Suprapubic skin (tissue), 3 donors: ENCODE measurements at regions not wholly inside any gene's neighbourhood (a gene's known extent, or its start where the extent isn't known, plus 50 kb on each side); places are given as distances from the start of the nearest gene placed in this dataset.
"Not testable (repeated sequence)": the region's sequence is repeated elsewhere in the genome, so short reads cannot be mapped to it uniquely, and the experiment has no call there.

Experiments
- EP300 ChIP-seq: sonication (generic); formaldehyde crosslinking; IDR thresholded peaks from one replicate; pipeline ENCODE4 v1.6.1; 2017; ENCODE audit warnings: antibody characterized with exemption
- POLR2A ChIP-seq, 2 donors: fragments of 450-650 bp; IDR thresholded peaks; one replicate each; pipeline ENCODE4 v1.6.1; 2017; ENCODE audit warnings: antibody characterized with exemption in 2 of 2, mild to moderate bottlenecking in 2 of 2, moderate library complexity in 2 of 2
- TF ChIP-seq, protein P1 (sequence below), 2 donors: fragments of 200-600 bp in 1 of 2; fragments of 450-650 bp in 1 of 2; sonication (generic) in 1 of 2; IDR thresholded peaks; one replicate each; pipeline ENCODE4 v1.5.1; 2016 to 2019; ENCODE audit warnings: antibody characterized with exemption in 2 of 2, mild to moderate bottlenecking in 1 of 2, moderate library complexity in 1 of 2

DNA sequence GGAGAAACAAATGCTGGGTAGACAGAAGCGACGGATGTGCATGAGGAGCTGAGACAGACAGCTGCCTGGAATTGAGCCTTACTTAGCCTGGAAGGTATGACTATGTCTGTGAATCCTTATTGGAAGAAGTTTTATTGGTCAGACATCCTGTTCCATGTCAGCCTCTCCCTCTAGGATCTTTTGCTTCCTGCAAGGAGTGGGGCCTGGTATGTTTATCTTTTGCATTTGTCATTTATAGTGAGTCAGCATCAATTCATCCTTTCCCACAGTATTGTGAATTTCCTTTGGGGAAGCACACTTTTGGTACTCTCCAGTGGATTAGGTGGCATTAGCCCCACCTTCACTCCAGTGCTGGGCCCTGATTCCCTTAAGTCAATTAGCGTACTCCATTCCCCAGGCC lies 74.7 kb downstream of the NPIPB5 start:
- TF ChIP-seq, protein P1, sequence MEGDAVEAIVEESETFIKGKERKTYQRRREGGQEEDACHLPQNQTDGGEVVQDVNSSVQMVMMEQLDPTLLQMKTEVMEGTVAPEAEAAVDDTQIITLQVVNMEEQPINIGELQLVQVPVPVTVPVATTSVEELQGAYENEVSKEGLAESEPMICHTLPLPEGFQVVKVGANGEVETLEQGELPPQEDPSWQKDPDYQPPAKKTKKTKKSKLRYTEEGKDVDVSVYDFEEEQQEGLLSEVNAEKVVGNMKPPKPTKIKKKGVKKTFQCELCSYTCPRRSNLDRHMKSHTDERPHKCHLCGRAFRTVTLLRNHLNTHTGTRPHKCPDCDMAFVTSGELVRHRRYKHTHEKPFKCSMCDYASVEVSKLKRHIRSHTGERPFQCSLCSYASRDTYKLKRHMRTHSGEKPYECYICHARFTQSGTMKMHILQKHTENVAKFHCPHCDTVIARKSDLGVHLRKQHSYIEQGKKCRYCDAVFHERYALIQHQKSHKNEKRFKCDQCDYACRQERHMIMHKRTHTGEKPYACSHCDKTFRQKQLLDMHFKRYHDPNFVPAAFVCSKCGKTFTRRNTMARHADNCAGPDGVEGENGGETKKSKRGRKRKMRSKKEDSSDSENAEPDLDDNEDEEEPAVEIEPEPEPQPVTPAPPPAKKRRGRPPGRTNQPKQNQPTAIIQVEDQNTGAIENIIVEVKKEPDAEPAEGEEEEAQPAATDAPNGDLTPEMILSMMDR (IDR thresholded peaks at IDR 0.05) = not testable (repeated sequence)
- TF ChIP-seq POLR2A (IDR thresholded peaks at IDR 0.05); EP300: not testable (repeated sequence)
